ENCODE measurements at regions not wholly inside any gene's neighbourhood (a gene's known extent, or its start where the extent isn't known, plus 50 kb on each side); places are given as distances from the start of the nearest gene placed in this dataset.

DNA sequence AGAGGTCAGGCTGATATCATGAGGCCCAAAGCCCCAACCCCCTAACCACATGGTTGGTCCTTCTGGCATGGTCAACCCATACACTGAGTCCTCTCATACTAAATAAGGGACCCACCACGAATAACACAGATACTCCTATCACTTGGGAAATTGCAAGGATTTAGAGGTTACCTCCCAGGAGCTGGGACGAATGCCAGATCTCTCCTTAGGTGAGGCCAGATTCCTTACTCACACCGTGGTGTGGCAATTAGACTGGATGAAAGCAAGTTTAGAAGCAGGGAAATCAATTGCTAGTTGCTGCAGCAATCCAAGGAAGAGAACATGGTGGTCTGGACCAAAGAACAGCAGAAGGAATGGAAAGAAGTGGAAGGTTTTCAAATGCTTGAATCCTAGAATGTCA, 60.1 kb downstream of the IER5 start:
- TF ChIP-seq POLR2A (IDR thresholded peaks at IDR 0.05) (no peak), CTCF (IDR thresholded peaks at IDR 0.05) (no peak), EP300 (IDR thresholded peaks at IDR 0.05) (no peak), POLR2AphosphoS5 (IDR thresholded peaks at IDR 0.05) (no peak)

Data from gastroesophageal sphincter (tissue), 3 donors.